ENCODE measurements at regions not wholly inside any gene's neighbourhood (a gene's known extent, or its start where the extent isn't known, plus 50 kb on each side); places are given as distances from the start of the nearest gene placed in this dataset.
A peak's percentile ranks its signal among the peaks of the same experiment; 100 is the strongest.

DNA sequence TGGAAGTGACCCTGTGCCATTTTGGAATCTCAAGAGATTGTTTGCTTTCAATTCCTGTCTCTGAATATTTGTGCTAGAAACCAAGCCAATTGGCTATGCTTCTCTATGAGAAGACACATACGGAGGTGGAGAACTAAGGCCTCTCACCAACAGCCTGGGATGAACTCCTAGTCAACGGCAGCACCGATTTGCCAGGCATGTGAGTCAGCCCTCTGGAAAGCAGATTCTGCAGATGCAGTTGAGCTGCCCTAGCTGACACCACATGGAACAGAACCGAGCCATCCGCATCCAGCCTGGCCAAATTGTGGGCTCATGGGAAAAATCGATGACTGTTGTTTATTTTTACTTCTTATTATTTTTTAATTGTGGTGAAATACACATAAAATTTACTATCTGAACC, 58.2 kb upstream of the WDFY3 start:
- ChIA-PET CTCF (interaction anchor here (0.7 kb wide), 1 partner anchor 1587 kb away, joined by 3 read pairs; no protein-coding TSS in a partner anchor), POLR2A (no interaction called here)
- no peak for DNase-seq (ENCODE audit: low read depth in 1 of 2, low spot score in 1 of 2)
- H3K4me3 ChIP-seq = no peak overlapping the region
- no peak overlapping the region for H3K27ac ChIP-seq
- no peaks in the 10 kb centered on the region for H3K9me3 ChIP-seq
- H3K4me2 ChIP-seq = no peak overlapping the region
- WGBS (ENCODE audit: missing lambda C conversion rate) = 44% methylated on average over 6 of the region's 6 CpGs
- no peak for ATAC-seq
- TF ChIP-seq JUN (IDR thresholded peaks at IDR 0.05) (no peak), CEBPB (IDR thresholded peaks at IDR 0.05) (no peak), MAZ (IDR thresholded peaks at IDR 0.05; ENCODE audit: borderline replicate concordance, low read depth, low read length) (no peak), CBX2 (IDR thresholded peaks at IDR 0.05; ENCODE audit: borderline replicate concordance, low read depth) (no peak), ZFP36 (IDR thresholded peaks at IDR 0.05; ENCODE audit: borderline replicate concordance, partially characterized antibody) (no peak), RCOR1 (IDR thresholded peaks at IDR 0.05; ENCODE audit: low read depth, low read length) (no peak), REST (IDR thresholded peaks at IDR 0.05) (no peak), HES2 (IDR thresholded peaks at IDR 0.05) (no peak), CBX8 (IDR thresholded peaks at IDR 0.05) (no peak), HOXB13 (CRISPR knock-in tag; IDR thresholded peaks at IDR 0.05; ENCODE audit: low read depth) (no peak), HDAC2 (IDR thresholded peaks at IDR 0.05) (no peak), KDM1A (IDR thresholded peaks at IDR 0.05; ENCODE audit: low read depth) (no peak), HMGXB4 (CRISPR knock-in tag; IDR thresholded peaks at IDR 0.05; ENCODE audit: borderline replicate concordance) (no peak)
- no peak for FAIRE-seq
- no peaks in the 10 kb centered on the region for H3K4me1 ChIP-seq

DNA sequence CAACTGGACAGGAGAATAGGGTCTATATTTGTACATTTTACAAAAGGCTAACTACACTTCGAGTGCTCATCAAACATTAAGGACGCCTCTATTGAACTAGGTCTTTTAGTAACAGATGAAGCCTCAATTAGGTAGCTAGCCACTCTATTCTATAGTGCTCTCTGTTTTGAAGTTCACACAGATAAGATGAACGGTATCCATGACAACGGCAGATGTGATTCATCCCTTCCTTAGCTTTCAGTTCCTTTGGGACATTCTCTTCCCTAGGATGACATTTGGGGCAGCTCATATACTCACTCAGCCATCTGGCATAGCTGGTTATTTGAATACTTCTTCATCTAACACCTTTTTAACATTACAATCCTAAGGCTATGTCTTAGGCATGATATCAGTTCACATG, 62.4 kb upstream of the WDFY3 start:
- CTCF ChIA-PET = no interaction called here
- no peak for FAIRE-seq

GRCh38 chr4:85029453-85029852, 63.0 kb upstream of the WDFY3 start:
- H3K9me3 ChIP-seq = no peaks in the 10 kb centered on the region
- H3K27ac ChIP-seq = no peak overlapping the region
- H3K4me1 ChIP-seq = no peaks in the 10 kb centered on the region
- CTCF ChIA-PET = no interaction called here
- WGBS (ENCODE audit: missing lambda C conversion rate) = 69% methylated on average over 4 of the region's 4 CpGs
- ATAC-seq = no peak
- H3K4me2 ChIP-seq = no peak overlapping the region
- DNase-seq (ENCODE audit: low read depth in 1 of 2, low spot score in 1 of 2) = no peak
- FAIRE-seq = no peak
- H3K4me3 ChIP-seq = no peak overlapping the region
- POLR2A ChIA-PET = no interaction called here
- no peak for TF ChIP-seq HMGXB4 (CRISPR knock-in tag; IDR thresholded peaks at IDR 0.05; ENCODE audit: borderline replicate concordance)
- no peak for TF ChIP-seq RFX5 (IDR thresholded peaks at IDR 0.05)
- TF ChIP-seq ESRRA (IDR thresholded peaks at IDR 0.05; ENCODE audit: borderline replicate concordance, low read length) = no peak
- TF ChIP-seq RAD21 (conservative IDR thresholded peaks at IDR 0.05 in 1 of 2, IDR thresholded peaks at IDR 0.05 in 1 of 2) = no peak
- TF ChIP-seq SREBF2 (IDR thresholded peaks at IDR 0.05) = no peak
- TF ChIP-seq USF2 (IDR thresholded peaks at IDR 0.05) = no peak
- no peak for TF ChIP-seq EHMT2 (IDR thresholded peaks at IDR 0.05; ENCODE audit: low read depth)
- TF ChIP-seq BCL3 (IDR thresholded peaks at IDR 0.05) = no peak
- TF ChIP-seq RCOR1 (IDR thresholded peaks at IDR 0.05; ENCODE audit: low read depth, low read length) = no peak
- no peak for TF ChIP-seq KDM1A (IDR thresholded peaks at IDR 0.05; ENCODE audit: low read depth)
- no peak for TF ChIP-seq NR3C1 (IDR thresholded peaks at IDR 0.05)
- no peak for TF ChIP-seq CHD4 (IDR thresholded peaks at IDR 0.05; ENCODE audit: borderline replicate concordance)
- no peak for TF ChIP-seq RARB (CRISPR knock-in tag; IDR thresholded peaks at IDR 0.05)
- no peak for TF ChIP-seq ZC3H11A (IDR thresholded peaks at IDR 0.05)

More for the DNA sequence above, 62.4 kb upstream of the WDFY3 start:
- Histone ChIP-seq H3K4me3 (no peak overlapping the region), H3K9me3 (no peaks in the 10 kb centered on the region), H3K4me2 (no peak overlapping the region), H3K27ac (no peak overlapping the region), H3K4me1 (no peaks in the 10 kb centered on the region)
- POLR2A ChIA-PET = no interaction called here
- ATAC-seq (no peak), DNase-seq (ENCODE audit: low read depth in 1 of 2, low spot score in 1 of 2) (peak in 1 of 2 experiments; percentile 7)
- 63% methylated on average over 4 of the region's 4 CpGs for WGBS (ENCODE audit: missing lambda C conversion rate)
- TF ChIP-seq JUNB (IDR thresholded peaks at IDR 0.05) (no peak), EHMT2 (IDR thresholded peaks at IDR 0.05; ENCODE audit: low read depth) (no peak), MAZ (IDR thresholded peaks at IDR 0.05; ENCODE audit: borderline replicate concordance, low read depth, low read length) (no peak), NR3C1 (IDR thresholded peaks at IDR 0.05) (no peak)
